Activated CD4-positive, CD25-positive, alpha-beta regulatory T cell treated with anti-CD3 and anti-CD28 coated beads, Interleukin-2, amount 50 U/mL, for 72 hours (primary cell): ENCODE measurements at regions not wholly inside any gene's neighbourhood (a gene's known extent, or its start where the extent isn't known, plus 50 kb on each side); places are given as distances from the start of the nearest gene placed in this dataset.
"Not testable (repeated sequence)": the region's sequence is repeated elsewhere in the genome, so short reads cannot be mapped to it uniquely, and the experiment has no call there.

ENCODE experiments used
- DNase-seq: peaks from one replicate; pipeline ENCODE4 v3.0.0; 2021

DNA sequence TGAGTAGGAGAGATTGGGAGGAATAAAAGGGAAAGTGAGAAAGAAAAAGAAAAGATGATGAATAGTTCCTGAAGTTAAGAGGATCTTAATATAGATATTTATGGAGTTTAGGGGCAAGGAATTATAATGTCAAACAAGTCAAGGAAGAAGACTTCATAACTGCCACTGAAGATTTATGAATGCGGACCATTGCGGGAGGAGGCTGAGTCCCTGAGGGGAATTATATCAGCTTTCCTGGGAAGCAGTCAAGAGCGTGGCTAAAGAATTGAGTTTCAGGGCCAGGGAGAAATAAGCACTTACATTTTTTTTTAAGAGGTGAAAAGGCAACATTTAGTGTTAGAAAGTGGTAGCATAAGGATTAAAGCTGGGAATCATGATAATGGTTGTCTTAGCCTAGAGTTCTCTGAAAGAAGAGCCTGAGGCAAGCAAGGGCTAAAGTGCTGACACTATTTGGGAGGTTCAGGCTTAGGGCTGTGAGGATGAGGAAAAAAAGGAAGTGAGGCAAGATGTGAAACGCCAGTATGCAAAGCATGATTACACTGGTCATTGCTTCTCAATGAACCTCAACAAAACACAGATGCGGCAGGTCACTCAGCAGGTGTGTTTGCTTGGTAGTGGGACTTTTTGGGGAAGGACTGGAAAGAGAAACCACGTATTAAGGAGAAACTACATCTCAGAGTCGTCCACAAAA, 217.1 kb downstream of the SLC4A3 start:
- no peak for DNase-seq

GRCh38 chr2:219848882-219849281, 221.5 kb downstream of the SLC4A3 start:
- no peak for DNase-seq

DNA sequence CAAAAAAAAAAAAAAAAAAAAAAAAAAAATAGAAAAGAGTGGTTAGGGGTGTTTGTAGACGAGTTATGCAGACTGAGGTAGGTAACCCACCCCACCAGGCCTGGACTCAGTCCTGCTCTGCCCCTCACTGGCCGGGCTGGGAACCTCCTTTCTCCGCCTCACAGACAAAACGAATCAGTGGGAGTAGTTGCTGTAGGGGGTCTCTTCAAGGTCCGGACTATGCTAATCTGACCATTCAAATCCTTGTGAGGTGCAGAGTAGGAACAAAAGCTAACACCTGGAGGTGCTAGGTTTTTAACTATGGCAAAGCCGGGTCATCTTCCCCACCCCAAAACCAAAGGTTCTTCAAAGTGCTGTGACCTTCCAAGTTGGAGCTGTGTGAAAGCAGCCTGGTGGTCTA, 223.7 kb downstream of the SLC4A3 start:
- no peak for DNase-seq

DNA sequence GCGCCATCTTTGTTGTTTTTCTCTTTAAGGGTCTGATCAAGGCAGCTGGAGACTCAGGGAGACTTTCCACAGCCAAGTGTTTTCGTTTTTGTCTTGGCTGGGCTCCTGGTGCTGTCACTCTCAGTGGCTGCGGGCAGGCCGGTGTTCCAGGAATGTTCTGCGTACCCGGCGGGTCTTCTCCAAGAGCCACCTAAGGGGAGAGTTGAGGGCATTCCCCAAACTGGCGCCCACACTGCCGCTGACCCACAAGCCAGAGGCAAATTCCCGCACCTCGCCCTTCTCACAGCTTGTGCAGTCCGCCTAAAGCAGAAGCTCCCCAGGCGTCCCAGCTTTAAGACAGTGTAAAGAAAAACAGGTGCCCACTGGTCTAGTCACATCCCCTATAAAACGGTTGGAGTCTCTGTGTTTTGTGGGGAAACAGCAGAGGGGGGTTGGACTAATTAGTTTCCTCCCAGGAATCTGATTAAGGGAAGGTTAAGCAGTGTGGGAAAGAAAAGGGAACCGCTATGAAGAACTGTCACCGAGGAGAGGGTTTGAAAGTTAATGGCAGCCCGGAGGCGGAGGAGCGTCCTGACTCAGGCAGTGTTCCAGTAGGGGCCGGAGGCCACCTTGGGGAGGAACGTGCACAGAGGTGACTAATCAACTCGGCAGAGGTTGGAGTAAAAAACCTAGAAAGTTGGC, 224.5 kb downstream of the SLC4A3 start:
- DNase-seq: no peak

- DNase-seq: no peak
Observed at GRCh38 chr2:219852626-219853025, 225.2 kb downstream of the SLC4A3 start.

DNA sequence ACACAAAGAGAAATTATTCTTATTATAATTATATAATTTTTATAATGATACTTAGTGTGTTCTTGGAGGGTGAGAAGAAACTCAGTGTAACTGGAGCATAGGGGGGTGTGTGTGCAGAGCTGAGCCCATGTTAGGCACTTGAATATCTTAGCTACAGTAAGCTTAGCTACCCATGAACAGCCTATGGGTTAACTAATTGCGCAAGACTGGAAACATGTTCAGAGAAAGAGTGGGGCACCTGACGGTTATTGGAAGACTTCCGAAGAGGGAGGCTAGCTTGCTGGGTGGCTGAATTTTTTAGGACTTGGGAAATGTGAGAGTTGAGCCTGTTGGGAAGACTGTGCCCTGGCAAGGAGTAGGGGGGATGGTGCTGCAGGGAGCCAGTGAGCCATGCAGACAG, 229.2 kb downstream of the SLC4A3 start:
- DNase-seq: no peak

DNA sequence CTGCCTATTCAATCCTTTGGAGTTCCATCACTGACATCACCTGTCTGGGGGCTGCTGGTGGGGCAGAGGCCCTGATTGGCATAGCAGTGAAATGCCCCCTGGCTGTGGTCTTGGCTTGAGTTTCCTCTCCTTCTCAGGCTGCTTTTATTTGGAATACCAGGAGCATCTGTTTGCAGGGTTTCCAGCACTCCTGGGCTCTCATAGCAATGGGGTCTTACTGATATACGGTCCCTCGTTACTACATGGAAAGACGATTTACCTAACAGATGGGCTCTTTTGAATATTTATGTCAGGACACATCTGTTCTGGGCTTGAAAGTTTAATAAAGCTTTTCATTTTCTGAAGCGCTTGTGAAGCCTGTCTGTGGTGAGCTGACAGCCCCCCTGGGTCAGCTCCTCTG, 230.3 kb downstream of the SLC4A3 start:
- no peak for DNase-seq

DNA sequence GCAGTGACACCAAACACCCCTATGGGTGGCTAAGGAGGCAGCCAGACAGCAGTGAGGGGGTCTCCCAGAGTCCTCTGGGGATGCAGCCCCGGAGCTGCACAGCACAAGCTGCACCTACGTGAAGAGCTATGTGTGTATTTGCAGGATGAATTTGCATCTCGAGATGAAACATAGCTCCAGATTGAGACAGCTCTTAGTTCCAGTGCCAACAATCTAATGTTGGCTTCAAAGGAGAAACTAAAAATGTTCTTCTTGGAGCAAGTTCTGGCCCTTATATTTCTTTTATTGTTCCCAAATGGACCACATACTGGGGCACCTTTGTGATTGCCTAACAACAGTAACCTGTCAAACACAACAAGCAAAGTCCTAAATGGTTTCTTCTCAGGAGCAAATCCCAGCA, 233.9 kb downstream of the SLC4A3 start:
- DNase-seq: no peak

- no peak for DNase-seq
Observed at GRCh38 chr2:219864154-219864553, 236.7 kb downstream of the SLC4A3 start.

GRCh38 chr2:219868635-219869034, 241.2 kb downstream of the SLC4A3 start:
- no peak for DNase-seq

GRCh38 chr2:219870041-219870440, 242.6 kb downstream of the SLC4A3 start:
- no peak for DNase-seq

- no peak for DNase-seq
Observed at GRCh38 chr2:219871351-219871750, 243.9 kb downstream of the SLC4A3 start.

- no peak for DNase-seq
Observed at GRCh38 chr2:219875036-219875435, 247.6 kb downstream of the SLC4A3 start.

GRCh38 chr2:219875986-219876385, 248.6 kb downstream of the SLC4A3 start:
- DNase-seq: not testable (repeated sequence)

- DNase-seq: no peak
Observed at GRCh38 chr2:219876931-219877330, 249.5 kb downstream of the SLC4A3 start.

GRCh38 chr2:219877728-219878127, 250.3 kb downstream of the SLC4A3 start:
- DNase-seq: no peak

- no peak for DNase-seq
Observed at GRCh38 chr2:219878516-219878915, 251.1 kb downstream of the SLC4A3 start.

GRCh38 chr2:219881851-219882250, 254.4 kb downstream of the SLC4A3 start:
- DNase-seq: no peak

- no peak for DNase-seq
Observed at GRCh38 chr2:219886615-219887014, 259.2 kb downstream of the SLC4A3 start.

- DNase-seq: no peak
Observed at GRCh38 chr2:219887870-219888269, 260.4 kb downstream of the SLC4A3 start.

- DNase-seq: no peak
Observed at GRCh38 chr2:219893541-219893940, 266.1 kb downstream of the SLC4A3 start.

DNA sequence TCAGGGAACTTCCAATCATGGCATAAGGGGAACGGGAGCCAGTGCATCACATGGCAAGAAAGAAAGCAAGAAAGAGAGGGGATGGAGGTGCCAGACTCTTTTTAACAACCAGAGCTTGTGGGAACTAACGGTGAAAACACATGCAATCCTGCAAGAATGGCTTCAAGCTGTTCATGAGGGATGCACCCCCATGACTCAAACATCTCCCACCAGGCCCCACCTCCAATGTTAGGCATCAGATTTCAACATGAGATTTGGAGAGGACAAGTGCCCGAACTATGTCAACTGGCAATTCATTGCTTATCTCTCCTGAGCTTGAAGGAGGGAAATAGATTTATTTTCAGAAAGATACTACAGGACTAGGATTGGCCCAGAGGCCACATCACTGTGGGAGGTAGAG, 270.0 kb downstream of the SLC4A3 start:
- no peak for DNase-seq

DNA sequence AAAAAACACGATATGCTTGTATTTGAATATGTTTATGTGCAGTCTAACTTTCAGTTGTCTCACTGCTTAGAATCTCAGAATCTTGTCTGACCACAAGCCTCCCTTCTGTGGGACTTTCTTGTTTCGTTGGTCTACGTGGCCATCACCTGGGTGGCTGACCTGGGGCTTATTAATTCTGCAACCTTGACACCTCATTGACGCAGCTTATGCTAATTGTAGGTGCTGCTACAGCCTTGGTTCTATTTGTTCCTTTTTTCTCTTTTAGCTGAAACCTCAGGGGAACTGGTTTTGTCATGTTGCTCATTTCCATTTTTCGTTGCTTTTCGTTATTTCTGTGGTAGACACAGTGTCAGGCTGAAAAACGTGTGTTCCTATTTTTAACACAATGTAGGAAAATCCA, 273.7 kb downstream of the SLC4A3 start:
- DNase-seq: no peak

- DNase-seq: no peak
Observed at GRCh38 chr2:219902891-219903552, 275.6 kb downstream of the SLC4A3 start.
